GM21576 (cell line): ENCODE measurements at regions not wholly inside any gene's neighbourhood (a gene's known extent, or its start where the extent isn't known, plus 50 kb on each side); places are given as distances from the start of the nearest gene placed in this dataset.
"Not testable (repeated sequence)": the region's sequence is repeated elsewhere in the genome, so short reads cannot be mapped to it uniquely, and the experiment has no call there.

Experiments
- ATAC-seq: cut with Tn5 transposase; IDR thresholded peaks from one replicate; pipeline ENCODE4 v1.9.1; 2021; ENCODE audit warnings: mild to moderate bottlenecking, moderate library complexity; ENCODE audit not compliant: unreplicated experiment

DNA sequence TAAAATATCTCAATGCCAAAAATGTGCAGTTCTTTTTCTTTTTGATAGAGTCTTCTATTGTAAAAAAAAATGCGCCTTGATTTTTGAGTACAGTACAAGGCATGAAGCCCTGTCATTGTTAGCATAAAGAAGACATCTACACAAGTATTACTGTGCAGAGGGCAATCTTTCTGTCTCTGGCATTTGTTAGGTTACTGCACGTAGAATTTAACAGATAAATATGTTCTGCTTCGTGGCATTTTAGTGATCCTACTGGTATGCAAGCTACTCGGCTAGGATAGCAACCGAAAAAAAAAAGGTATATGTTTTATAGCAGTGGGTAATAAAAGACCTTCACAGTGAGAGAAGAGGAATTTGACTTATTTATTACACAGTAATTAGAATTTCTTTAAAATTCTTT lies 492.9 kb upstream of the ADGRL2 start:
- no peak for ATAC-seq

DNA sequence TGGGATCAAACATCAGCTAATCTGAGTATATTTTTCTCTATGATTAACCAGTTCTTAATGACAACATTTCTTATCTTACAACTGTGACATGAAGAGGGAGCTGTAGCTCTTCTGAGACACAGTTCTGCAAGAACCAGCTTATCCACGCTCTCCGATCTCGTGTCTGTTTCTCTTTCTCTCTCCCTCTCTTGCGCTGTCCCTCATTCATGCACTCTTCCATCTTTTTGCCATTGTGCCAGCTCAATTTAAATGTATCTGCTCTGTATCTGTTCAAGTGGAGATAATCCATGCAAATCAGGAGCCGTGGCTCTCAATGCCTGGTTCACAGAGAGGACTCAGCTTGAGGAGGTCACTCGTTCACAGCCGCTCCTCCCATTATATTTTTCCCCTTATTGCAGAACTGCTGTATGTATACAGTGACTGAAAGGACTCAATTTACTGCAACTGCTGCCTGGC lies 494.7 kb upstream of the ADGRL2 start:
- ATAC-seq, result no peak

DNA sequence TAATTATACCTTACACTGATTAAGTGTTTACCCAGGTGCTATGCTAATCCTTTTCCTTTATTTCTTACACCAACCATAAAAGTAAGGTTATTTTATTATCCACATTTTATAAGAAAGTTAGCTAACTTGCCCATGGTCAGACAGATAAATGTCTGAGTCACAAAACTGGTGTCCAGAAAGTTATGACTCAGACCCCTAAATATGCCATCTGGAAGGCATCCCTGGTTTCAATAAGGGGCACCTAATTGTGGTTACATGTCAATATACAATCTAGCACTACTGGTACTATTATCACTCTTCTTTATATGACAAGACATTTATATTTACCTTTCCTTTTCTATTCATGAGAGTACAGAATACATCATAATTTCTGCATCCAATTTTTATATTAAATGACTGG lies 496.5 kb upstream of the ADGRL2 start:
- ATAC-seq, result no peak

DNA sequence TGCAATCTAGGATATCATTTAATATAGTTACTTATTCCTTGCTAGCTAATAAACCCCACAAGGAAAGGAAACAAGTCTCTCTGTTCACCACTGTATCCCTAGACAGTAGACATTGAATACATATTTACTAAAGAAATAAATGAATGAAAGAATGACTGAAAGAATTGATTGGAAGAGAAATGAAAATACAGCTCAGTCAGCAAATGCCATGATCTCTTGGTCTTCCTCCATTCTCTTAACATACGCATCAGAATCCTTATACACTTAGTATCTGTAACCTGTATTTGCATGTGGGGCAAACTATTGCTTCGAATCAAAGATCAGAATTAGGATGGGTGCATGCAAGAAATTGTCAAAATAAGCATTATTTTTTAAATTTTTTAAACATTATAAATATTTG lies 500.8 kb upstream of the ADGRL2 start:
- no peak for ATAC-seq

DNA sequence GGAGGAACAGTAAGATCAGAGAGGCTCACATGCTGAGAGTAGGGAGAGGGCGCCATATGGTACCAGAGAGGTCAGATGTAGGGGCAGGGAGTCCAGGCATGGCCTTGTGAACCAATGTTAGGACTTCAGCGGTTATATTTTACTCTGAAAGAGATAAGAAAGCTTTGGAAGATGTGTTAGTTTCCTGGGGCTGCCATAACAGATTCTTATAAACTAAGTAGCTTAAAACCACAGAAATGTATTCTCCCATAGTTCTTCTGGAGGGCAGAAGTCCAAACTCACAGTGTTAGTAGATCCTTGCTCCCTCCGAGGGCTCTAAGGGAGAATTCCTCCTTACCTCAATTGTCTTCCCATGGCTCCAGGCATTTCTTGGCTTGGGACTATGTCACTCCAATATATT lies 502.5 kb upstream of the ADGRL2 start:
- no peak for ATAC-seq

DNA sequence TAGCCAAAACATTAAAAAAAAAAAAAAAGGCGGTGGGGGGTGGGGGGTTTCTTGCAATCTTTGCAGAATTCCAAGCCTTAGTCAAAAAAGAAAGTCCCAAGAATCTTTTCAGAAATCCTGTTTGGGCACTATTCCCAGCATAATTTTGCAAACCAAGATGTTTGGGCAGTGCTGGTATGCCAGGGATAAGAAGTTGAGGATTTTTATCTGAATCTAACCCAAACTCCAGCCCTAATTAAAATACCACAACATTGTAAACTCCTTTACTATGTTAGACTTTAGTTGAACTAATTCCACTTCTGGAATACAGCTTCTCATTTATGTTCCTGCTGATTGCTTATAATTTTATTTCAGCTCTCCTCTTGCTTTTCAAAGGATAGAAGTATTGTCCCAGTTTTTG lies 504.1 kb upstream of the ADGRL2 start:
- no peak for ATAC-seq

DNA sequence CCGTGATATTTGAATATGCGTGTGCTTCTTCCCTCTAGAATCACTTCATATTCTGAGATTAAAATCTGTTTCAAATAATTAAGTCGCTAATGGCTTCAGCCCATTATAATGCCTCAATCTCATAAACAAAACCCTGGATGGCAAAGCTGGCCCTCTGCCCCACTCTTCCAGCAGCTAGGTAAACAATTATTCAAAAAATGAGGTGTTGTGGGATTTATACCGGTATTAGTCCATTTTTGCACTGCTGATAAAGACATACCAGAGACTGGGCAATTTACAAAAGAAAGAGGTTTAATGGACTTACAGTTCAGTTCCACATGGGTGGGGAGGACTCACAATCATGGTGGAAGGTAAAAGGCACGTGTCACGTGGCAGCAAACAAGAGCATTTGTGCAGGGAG lies 510.4 kb upstream of the ADGRL2 start:
- no peak for ATAC-seq

DNA sequence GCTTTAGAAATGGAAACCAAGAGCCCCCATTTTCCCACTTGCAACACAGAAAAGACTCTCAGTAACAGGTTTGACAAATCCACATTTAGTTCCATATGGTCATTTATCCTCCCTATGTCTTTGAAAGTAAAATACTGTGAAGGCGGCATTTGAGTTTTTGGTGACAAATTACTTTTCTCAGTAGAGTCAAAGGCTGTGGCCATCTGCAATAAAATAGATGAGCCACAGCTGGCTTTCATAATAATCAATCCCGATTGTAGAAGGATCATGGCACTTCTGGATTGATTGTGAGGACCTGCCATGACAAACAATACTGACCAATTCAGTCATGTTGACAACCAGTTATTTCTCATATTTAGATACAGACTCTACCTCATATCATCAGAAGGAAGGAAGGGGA lies 512.0 kb upstream of the ADGRL2 start:
- no peak for ATAC-seq

DNA sequence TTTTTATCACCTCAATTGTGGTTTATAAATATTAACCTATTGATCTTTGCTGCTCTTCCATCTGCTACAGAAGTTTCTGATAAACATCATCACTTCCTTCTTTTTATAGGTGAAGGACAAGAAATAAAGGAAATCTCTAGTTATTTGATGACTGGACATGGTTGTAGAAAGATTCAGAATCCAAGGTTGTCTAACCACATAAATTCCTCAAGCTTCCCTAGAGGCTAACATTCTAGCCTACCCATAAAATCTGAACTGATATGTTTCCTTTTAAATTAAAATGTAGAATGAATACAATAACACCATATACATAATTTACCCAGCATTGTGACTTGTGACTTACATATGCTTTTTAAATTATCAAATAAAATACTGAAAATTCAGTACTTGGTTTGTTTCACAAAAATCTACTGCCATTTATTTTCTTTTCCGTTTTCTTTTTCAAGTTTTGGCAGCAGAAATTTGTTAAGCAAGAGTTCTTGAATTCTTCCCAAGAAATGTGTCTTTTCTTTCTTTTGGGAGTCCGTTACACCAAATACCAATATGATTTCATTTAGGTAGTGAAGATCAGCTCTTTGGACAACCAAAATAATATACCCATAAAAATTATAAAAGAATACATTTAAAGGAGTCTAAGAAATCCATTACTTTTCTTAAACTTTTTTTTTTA lies 513.2 kb upstream of the ADGRL2 start:
- no peak for ATAC-seq

DNA sequence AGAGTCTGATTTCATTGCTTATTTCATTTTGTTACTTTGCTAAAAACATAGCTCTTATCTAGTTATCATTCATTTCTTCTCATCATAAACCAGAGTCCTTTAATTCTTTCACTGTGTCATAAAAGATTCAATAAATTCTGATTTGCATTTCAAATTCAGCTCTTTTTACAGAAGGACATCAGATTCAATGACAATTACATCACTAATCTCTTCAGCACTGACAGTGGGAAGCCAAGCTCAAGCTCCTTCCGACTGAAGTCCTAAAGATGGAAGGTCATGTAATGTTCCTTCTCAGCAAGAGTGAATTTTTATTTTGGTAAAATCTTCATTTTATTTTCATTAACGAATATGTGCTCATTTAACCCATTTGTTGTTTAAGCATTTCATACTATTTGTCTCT lies 530.7 kb upstream of the ADGRL2 start:
- ATAC-seq, result no peak

DNA sequence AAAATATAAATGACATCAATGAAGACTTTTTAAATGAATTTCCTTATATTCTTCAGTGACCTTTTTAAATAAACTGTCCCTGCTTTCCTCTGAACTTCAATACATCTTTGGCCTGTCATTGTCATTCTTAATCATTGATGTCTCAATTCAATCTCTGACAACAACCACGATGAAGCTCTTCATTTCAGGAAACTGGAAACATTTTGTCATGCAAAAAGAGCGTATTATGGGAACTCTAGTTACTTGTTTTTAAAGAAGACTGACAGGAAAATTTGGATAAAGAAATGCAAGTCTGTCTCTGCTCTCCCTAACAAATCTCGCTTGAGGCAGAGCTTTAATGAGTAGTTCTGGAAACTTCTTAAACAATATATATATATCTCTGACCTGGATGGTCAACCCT lies 535.8 kb upstream of the ADGRL2 start:
- no peak for ATAC-seq

DNA sequence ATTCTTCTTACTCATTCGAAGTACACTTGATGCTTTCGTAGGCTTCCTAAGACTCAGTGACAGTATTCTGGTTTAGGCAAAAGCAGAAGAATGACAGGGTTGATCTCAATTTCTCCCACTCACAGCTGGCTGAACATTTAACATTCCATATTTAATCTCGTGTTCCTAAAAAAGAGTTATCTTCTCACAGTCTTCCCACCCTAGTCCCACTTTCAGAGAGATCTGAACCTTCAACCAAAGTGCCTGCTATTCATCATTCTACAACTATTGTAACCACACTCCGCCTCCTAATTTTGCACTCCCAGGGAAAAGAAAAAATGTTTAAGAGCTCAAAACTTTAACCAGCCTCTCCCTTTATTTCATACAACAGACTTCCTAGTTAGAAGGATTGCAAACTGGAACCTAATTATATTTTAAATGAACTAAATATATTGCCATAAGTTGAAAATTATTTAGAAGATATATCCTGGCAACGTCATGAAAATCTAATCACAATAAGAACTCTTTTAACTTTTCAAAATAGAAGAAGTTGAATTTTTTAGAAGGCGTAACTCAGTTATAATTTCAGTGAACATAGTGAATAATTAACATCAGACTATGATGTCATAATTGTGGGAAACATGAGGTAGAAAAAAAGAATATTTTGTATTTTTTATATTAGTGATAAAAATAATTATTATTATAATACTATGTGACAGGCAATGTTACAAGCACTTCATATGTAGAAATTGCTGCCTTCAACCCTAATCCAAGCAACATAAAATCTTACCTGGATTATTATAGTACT lies 540.9 kb upstream of the ADGRL2 start:
- ATAC-seq, result no peak

DNA sequence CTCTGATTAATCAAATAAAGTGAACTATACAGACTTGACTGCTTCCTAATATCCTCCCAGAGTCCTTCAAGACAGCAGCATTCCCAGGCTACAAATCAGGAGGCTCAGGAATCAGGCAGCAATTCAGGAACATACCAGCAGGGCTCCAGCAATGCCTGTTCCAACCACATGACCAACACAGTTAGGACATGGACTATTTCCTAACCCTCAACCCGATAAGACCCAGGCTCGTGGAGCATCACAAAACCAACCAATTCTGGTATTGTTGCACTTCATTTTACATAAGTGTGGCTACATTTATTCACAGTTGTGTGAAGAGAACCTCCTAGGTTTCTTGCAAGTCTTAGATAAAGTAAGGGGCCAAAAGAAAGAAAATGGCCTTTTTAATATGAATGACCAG lies 546.2 kb upstream of the ADGRL2 start:
- ATAC-seq, result no peak

DNA sequence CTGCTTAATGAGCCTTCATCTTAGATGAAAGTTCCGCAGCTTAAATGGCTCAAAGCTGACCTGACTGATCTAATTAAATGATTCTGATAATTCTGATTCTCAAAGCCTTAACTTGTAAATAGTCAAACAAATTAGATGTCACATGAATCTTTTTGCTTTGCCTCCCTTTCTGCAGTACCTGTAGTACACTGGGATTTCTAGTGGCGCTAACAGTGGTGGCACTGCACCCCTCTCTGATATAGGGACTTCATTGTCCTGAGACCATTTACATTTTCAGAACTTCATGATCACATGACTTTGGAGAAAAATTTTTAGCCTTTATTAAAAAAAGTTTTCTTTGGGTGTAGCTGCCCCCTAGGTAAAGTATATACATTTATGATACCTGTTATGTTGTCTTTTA lies 546.7 kb upstream of the ADGRL2 start:
- no peak for ATAC-seq

DNA sequence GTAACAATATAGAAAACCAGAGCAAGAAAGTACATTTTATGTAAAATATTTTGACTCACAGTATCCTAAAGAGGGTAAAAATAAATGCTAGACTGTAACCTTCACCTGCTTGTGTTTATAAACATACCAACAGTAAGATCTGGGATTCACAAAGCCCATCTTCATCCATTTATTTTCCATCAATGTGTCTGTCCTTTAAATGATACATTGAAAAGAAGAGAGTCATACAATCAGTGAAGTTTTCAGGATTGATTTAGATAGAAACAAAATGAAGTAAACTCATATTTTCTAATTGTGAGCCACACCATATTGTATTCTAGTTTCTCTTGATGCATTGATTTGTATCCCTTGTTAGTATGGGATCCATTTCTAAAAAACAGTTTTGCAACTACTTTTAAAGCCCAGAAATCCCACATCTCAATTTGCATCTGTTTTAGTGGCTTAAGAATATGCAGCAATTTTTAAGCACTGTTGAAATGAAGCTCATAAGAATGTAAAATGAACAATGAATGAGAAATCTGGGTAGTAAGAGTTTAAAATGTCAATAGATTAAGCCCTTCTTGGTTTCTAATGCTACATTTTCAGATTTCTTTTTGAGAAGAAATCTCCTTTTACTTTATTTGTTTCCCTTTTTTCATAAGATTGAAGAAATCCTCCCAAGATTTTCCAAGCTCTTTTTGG lies 548.1 kb upstream of the ADGRL2 start:
- ATAC-seq, result no peak

DNA sequence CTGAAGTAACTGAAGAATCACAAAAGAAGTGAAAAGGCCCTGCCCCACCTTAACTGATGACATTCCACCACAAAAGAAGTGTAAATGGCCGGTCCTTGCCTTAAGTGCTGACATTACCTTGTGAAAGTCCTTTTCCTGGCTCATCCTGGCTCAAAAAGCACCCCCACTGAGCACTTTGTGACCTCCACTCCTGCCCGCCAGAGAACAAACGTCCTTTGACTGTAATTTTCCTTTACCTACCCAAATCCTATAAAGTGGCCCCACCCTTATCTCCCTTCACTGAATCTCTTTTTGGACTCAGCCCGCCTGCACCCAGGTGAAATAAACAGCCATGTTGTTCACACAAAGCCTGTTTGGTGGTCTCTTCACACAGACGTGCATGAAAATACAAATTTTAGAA lies 549.9 kb upstream of the ADGRL2 start:
- not testable (repeated sequence) for ATAC-seq

DNA sequence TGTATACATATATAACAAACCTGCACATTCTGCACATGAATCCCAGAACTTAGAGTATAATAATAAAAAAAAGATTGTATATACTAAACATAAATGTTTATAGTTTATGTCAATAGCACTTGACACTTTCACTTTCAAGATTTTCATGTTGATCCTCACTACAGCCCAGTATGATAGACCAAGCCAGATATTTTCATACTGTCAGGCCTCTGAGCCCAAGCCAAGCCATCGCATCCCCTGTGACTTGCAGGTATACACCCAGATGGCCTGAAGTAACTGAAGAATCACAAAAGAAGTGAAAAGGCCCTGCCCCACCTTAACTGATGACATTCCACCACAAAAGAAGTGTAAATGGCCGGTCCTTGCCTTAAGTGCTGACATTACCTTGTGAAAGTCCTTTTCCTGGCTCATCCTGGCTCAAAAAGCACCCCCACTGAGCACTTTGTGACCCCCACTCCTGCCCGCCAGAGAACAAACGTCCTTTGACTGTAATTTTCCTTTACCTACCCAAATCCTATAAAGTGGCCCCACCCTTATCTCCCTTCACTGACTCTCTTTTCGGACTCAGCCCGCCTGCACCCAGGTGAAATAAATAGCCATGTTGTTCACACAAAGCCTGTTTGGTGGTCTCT lies 555.5 kb upstream of the ADGRL2 start:
- not testable (repeated sequence) for ATAC-seq

DNA sequence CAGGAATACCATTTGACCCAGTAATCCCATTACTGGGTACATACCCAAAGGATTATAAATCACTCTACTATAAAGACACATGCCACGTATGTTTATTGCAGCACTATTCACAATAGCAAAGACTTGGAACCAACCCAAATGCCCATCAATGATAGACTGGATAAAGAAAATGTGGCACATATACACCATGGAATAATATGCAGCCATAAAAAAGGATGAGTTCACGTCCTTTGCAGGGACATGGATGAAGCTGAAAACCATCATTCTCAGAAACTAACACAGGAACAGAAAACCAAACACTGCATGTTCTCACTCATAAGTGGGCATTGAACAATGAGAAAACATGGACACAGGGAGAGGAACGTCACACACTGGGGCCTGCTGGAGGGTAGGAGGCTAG lies 556.1 kb upstream of the ADGRL2 start:
- not testable (repeated sequence) for ATAC-seq

DNA sequence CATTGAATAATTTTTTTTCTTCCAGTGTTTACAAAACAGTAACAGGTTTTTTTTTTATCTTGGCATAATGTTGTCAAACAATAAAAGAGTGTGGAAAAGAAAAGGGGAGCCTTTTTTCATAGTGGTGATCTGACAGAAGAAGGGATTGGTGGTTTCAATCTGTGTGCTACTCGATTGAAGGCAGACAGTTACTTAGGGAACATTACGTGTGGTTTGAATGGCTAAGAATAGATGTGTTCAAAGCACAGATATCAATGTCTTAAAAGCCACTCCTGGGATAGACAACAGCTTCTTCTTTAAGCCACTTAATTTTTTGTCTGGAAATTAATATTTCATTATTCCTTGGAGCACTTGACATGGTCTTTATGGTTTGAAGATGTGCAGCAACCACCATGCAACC lies 558.6 kb upstream of the ADGRL2 start:
- no peak for ATAC-seq

DNA sequence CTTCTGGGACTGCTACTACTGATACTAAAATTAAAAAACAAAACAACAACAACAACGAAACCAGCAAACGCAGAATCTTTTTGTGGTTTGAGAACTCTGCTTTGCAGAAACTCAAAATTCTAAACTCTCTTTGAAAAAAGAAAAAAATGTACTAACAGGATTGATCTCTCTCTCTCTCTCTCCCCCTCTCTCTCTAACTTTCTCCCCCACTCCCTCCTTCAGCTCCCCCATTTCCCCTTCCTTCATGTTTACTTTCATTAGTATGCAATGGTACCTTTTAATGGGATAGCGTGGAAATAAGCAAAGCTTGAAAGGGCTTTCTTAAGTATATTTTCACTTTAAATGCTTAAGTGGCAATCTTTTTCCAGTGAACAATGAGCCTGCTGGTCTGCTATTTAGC lies 562.6 kb upstream of the ADGRL2 start:
- ATAC-seq, result no peak

DNA sequence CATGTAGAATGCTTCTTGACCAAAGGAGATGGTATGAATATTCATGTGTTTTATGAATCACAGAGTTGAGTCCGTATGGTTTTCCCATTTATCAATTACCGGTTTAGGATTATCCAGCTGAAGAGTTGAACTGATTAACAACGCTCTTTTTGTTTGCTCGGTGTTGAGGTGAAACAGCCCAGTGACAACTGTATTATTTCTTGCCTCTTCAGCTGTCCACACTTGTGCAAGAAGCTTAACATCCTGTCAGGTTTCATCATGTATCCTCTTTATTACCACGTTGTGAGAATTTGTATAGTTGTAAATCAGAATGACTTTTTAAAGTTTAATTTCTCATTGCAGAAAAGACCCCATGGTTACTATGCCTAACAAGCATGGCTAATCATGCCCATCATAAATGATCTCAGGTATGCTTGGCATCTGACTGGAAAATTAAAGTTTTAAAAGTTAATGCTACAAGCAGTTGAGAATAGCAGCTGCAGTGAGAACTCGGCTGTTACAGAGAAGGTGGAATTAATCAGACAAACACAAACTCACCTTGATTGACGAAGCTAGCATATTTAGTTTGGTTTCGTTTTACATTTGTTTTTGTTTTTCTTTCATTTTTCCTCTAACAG lies 563.2 kb upstream of the ADGRL2 start:
- no peak for ATAC-seq
